Upper lobe of left lung (tissue), 6 donors: ENCODE measurements at regions not wholly inside any gene's neighbourhood (a gene's known extent, or its start where the extent isn't known, plus 50 kb on each side); places are given as distances from the start of the nearest gene placed in this dataset.

ENCODE experiments used
- ATAC-seq, 2 donors: fragments of 200-7000 bp; cut with Tn5 transposase; one replicate each; pipeline ENCODE4 v1.9.1; 2022; ENCODE audit warnings: mild to moderate bottlenecking in 2 of 2, moderate library complexity in 2 of 2; ENCODE audit not compliant: low FRiP score in 2 of 2
- DNase-seq, 2 donors: peaks; one replicate each; pipeline ENCODE4 v3.0.0-alpha.2; 2019 to 2020
- H3K27ac ChIP-seq, 4 donors: fragments of 200-600 bp; sonication (generic); one replicate each; pipeline ENCODE4 v1.5.1; 2016 to 2019
- H3K27me3 ChIP-seq, 4 donors: fragments of 200-600 bp; sonication (generic); one replicate each; pipeline ENCODE4 v1.5.1; 2017 to 2019
- H3K36me3 ChIP-seq, 4 donors: fragments of 200-600 bp; sonication (generic); one replicate each; pipeline ENCODE4 v1.5.1; 2016 to 2019
- H3K4me1 ChIP-seq, 4 donors: fragments of 200-600 bp; sonication (generic); one replicate each; pipeline ENCODE4 v1.5.1; 2018 to 2019
- H3K4me3 ChIP-seq, 4 donors: fragments of 200-600 bp; sonication (generic); one replicate each; pipeline ENCODE4 v1.5.1; 2017 to 2019; ENCODE audit warnings: mild to moderate bottlenecking in 2 of 4, moderate library complexity in 1 of 4
- H3K9me3 ChIP-seq, 4 donors: fragments of 200-600 bp; sonication (generic); one replicate each; pipeline ENCODE4 v1.5.1; 2018 to 2019
- CTCF ChIP-seq, 6 experiments: fragments of 450-650 bp in 4 of 6; fragments of 200-600 bp in 2 of 6; sonication (generic) in 2 of 6; IDR thresholded peaks; one replicate each; pipeline ENCODE4 v1.5.1; 2016 to 2019; ENCODE audit warnings: antibody characterized with exemption in 6 of 6
- EP300 ChIP-seq, 4 donors: sonication (generic); formaldehyde crosslinking; IDR thresholded peaks; one replicate each; pipeline ENCODE4 v1.5.1; 2017; ENCODE audit warnings: antibody characterized with exemption in 4 of 4, control low read depth in 2 of 4
- POLR2A ChIP-seq, 4 donors: fragments of 450-650 bp; IDR thresholded peaks; one replicate each; pipeline ENCODE4 v1.5.1; 2016 to 2017; ENCODE audit warnings: antibody characterized with exemption in 4 of 4, mild to moderate bottlenecking in 2 of 4
- POLR2AphosphoS5 ChIP-seq, 2 donors: sonication (generic); formaldehyde crosslinking; IDR thresholded peaks; one replicate each; pipeline ENCODE4 v1.5.1; 2017; ENCODE audit warnings: antibody characterized with exemption in 2 of 2
- WGBS, 2 donors: methylation state at CpG; one replicate each; pipeline ENCODE4 v1.1.5; 2017 to 2018; 5-methylcytosine and 5-hydroxymethylcytosine counted together
- donor health status: DM: no; HTN: no; CAD: no; lungs with moderate emphysema.
- donor health status: DM: no; HTN: yes; CAD: no; lungs with severe emphysema.

DNA sequence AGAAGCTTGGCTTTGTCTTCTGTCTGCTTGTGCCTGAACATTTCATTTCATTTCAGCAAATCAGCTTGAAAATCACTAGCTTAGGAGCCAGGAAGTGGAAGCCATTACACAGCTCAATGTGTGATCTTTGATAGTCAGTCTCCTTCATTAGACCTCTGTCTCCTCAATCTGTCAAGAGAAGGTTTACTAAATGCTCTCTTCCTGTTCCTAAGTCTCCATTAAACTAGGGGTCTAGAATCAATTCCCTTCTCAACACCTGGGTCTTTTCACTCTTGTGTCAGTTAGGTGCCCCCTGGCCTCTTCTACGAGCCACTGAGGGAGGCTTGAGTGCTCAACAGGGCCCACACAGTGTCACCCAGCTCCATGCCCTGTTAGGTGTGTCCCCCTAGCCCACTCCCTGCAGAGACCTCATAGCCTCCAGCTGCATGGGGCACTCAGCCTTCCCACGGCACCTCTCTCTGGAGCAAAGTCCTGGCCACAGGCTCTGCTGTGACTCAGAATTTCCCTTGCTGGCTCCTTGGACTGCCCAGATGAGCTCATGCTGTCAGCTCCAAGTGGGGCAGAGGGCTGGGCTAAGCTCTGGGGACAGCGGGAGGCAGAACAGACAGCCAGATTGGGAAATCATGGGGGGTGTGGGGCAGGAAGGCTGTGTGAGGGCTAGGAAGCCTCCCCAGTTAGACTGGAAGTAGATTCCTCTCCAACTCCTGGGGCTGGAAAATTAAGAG lies 115.7 kb upstream of the IPO9 start:
- ATAC-seq, result peak; percentile 86 to 90
- Histone ChIP-seq H3K4me3 (no peak overlapping the region), H3K9me3 (no peaks in the 10 kb centered on the region), H3K4me1 (peaks cover 57 to 68% (median 63%) of the 10 kb centered on the region in 4 donors), H3K27me3 (no peaks in the 10 kb centered on the region), H3K36me3 (peaks cover 0 to 4% (median under 1%) of the 10 kb centered on the region in 4 donors), H3K27ac (peak overlapping the region; percentile 85 to 89 (median 86))
- 44 to 53% methylated on average over 3 of the region's 3 CpGs for WGBS, 2 donors
- DNase-seq, result peak in 1 of 2 donors; percentile 94
- peak; percentile 93 to 96 for TF ChIP-seq POLR2AphosphoS5 (IDR thresholded peaks at IDR 0.05)
- peak in 1 of 4 donors; percentile 64 for TF ChIP-seq POLR2A (IDR thresholded peaks at IDR 0.05)
- peak in 2 of 4 donors; percentile 84 to 97 for TF ChIP-seq EP300 (IDR thresholded peaks at IDR 0.05)
- TF ChIP-seq CTCF (IDR thresholded peaks at IDR 0.05), result peak in 1 of 6 experiments; percentile 13

GRCh38 chr1:201714542-201715329 lies 114.2 kb upstream of the IPO9 start:
- H3K4me3 ChIP-seq, result no peak overlapping the region
- ATAC-seq, result peak; percentile 90
- H3K4me1 ChIP-seq, result peaks cover 60 to 78% (median 65%) of the 10 kb centered on the region in 4 donors
- H3K36me3 ChIP-seq, result peaks cover 0 to 8% (median 3%) of the 10 kb centered on the region in 4 donors
- H3K27ac ChIP-seq, result peak overlapping the region; percentile 85 to 89 (median 86)
- no peaks in the 10 kb centered on the region for H3K9me3 ChIP-seq
- no peaks in the 10 kb centered on the region for H3K27me3 ChIP-seq
- peak in 1 of 2 donors; percentile 93 for DNase-seq
- 43 to 47% methylated on average over 9 of the region's 9 CpGs for WGBS, 2 donors
- peak in 2 of 4 donors; percentile 16 to 74 for TF ChIP-seq POLR2A (IDR thresholded peaks at IDR 0.05)
- TF ChIP-seq POLR2AphosphoS5 (IDR thresholded peaks at IDR 0.05), result peak; percentile 84
- TF ChIP-seq CTCF (IDR thresholded peaks at IDR 0.05), result no peak
- TF ChIP-seq EP300 (IDR thresholded peaks at IDR 0.05), result peak in 1 of 4 donors; percentile 34

DNA sequence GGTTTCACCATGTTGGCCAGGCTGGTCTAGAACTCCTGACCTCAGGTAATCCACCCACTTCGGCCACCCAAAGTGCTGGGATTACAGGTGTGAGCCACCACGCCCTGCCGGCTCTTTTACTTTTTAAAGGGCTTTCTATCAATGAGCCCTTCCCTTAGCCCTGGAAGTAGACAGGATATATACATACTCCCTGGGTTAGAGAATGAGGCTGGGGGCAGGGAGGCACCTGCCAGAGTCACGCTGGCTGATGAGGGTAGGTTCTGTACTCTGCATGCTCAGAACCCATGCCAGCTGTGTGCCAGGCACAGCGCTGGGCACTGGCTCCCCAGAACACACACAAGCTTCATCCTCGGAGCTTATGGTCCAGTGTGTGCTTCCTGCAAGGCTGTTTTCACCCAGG lies 113.6 kb upstream of the IPO9 start:
- no peak for ATAC-seq
- H3K9me3 ChIP-seq, result no peaks in the 10 kb centered on the region
- H3K36me3 ChIP-seq, result peaks cover 0 to 8% (median 3%) of the 10 kb centered on the region in 4 donors
- H3K4me1 ChIP-seq, result peaks cover 59 to 81% (median 69%) of the 10 kb centered on the region in 4 donors
- no peaks in the 10 kb centered on the region for H3K27me3 ChIP-seq
- H3K27ac ChIP-seq, result peak overlapping the region; percentile 85 to 89 (median 86)
- TF ChIP-seq POLR2A (IDR thresholded peaks at IDR 0.05) (no peak), POLR2AphosphoS5 (IDR thresholded peaks at IDR 0.05) (no peak), EP300 (IDR thresholded peaks at IDR 0.05) (no peak)
- WGBS, 2 donors, result 82 to 93% methylated on average over 4 to 6 of the region's 6 CpGs
- no peak overlapping the region for H3K4me3 ChIP-seq
- no peak for DNase-seq

DNA sequence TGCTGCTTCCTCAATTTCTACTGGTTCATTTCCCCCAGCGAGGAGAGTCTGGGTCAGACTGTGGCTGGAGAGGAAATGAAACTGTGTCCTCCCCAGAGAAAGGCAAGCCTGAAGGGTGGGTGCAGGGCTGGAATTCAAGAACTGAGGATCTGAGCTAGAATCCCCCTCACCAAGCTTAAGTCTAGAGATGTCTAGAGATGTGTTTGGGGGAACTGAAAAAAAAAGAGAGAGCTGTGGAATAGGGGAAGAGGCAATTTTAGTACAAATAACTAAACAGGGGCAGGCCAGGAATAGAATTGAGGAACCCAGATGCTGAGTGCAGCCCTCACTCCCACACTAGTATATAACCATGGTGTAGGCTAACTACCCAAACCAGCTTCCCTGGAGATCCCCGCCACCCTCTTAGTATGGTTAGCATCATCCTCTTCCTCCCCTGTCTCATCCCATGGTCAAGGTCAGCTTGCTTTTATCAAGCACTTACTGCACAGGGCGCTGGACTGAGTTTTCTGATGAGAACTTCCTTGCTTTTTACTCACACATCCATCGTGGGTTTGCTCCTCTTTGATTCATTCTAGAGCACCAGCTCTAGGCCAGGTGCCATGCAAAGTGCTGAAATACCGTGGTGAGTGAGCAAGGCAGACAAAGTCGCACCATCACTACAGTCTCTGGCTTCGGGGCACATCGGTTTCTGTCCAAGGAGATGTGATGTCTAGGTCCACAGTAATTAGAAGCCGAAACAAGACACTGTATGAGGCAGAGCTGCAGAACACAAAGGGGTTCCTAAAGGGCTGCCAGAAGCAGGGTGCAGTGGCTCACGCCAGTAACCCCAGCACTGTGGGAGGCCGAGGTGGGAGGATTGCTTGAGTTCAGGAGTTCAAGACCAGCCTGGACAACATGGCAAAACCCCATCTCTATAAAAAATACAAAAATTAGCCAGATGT lies 112.9 kb upstream of the IPO9 start:
- TF ChIP-seq POLR2A (IDR thresholded peaks at IDR 0.05) (peak in 1 of 4 donors; percentile 47), EP300 (IDR thresholded peaks at IDR 0.05) (no peak)
- Histone ChIP-seq H3K27me3 (no peaks in the 10 kb centered on the region), H3K9me3 (no peaks in the 10 kb centered on the region), H3K4me1 (peaks cover 59 to 80% (median 68%) of the 10 kb centered on the region in 4 donors), H3K4me3 (no peak overlapping the region), H3K36me3 (peaks cover 0 to 8% (median 3%) of the 10 kb centered on the region in 4 donors), H3K27ac (peak overlapping the region; percentile 85 to 89 (median 86))
- ATAC-seq (peak; percentile 11 to 23), DNase-seq (no peak)
- WGBS, 2 donors, result 78 to 82% methylated on average over 11 of the region's 11 CpGs

DNA sequence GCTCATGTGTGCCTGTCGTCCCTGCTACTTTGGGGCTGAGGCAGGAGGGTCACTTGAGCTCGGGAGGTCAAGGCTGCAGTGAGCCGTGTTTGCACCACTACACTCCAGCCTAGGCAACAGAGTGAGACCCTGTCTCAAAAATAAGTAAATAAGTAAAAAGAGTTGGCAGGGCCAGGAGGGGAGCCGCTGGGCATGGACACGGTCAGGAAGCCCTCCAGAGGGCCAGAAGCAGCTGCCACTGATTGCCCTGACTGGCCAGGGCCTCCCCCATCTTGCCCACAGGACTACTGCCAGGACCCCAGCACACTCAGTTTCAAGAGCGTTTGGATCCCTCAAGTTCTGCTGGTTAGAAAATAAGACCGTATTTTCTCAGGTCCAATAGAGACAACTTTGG lies 112.2 kb upstream of the IPO9 start:
- no peak for DNase-seq
- peak overlapping the region in 3 of 4 donors; percentile 85 to 89 (median 86) for H3K27ac ChIP-seq
- no peak for ATAC-seq
- peaks cover 53 to 74% (median 62%) of the 10 kb centered on the region in 4 donors for H3K4me1 ChIP-seq
- H3K9me3 ChIP-seq, result no peaks in the 10 kb centered on the region
- 85 to 90% methylated on average over 7 of the region's 7 CpGs for WGBS, 2 donors
- H3K4me3 ChIP-seq, result no peak overlapping the region
- no peaks in the 10 kb centered on the region for H3K27me3 ChIP-seq
- H3K36me3 ChIP-seq, result peaks cover 0 to 8% (median 3%) of the 10 kb centered on the region in 4 donors
- no peak for TF ChIP-seq CTCF (IDR thresholded peaks at IDR 0.05)
- no peak for TF ChIP-seq POLR2A (IDR thresholded peaks at IDR 0.05)
